ENCODE measurements at regions not wholly inside any gene's neighbourhood (a gene's known extent, or its start where the extent isn't known, plus 50 kb on each side); places are given as distances from the start of the nearest gene placed in this dataset.

DNA sequence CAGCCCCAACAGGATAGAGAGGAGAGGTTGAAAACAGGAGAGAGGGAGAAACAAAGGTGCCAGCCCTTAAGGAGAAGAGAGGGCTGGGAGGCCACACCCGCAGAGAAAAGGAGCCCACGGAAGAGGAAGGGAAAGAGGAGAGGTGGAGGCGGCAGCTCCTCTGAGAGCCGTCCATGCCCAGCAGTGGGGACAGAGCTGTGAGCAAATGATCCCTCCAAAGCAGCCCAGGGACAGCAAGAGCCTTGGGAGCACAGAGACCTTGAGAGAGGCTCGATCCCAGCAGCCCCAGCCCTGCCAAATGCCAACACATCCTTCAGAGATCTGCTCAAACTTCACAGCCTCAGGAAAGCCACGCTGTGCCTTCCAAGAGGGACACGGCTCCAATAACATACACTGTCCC, 66.7 kb upstream of the CORO2B start:
- no peak overlapping the region for H2AFZ ChIP-seq (ENCODE audit: low read depth)
- no peaks in the 10 kb centered on the region for H3K36me3 ChIP-seq (replicated peaks in 1 of 2; ENCODE audit: control insufficient read depth in 1 of 2, insufficient read depth in 2 of 2, low read length in 1 of 2)
- H3K79me2 ChIP-seq (ENCODE audit: insufficient read depth) = no peaks in the 10 kb centered on the region
- H3K4me3 ChIP-seq (ENCODE audit: low read depth in 2 of 2, low read length in 1 of 2) = no peak overlapping the region
- H3K9ac ChIP-seq = no peak overlapping the region
- H3K4me1 ChIP-seq (ENCODE audit: control insufficient read depth in 1 of 2, insufficient read depth in 2 of 2, low read depth in 1 of 2, low read length in 1 of 2) = no peaks in the 10 kb centered on the region
- H3K4me2 ChIP-seq = no peak overlapping the region
- WGBS (ENCODE audit: low lambda C conversion rate) = 76% methylated on average over 5 of the region's 7 CpGs
- no peaks in the 10 kb centered on the region for H4K20me1 ChIP-seq (ENCODE audit: insufficient read depth)
- no peaks in the 10 kb centered on the region for H3F3A ChIP-seq (replicated peaks; ENCODE audit: insufficient read depth)
- no peak overlapping the region for H3K27ac ChIP-seq (ENCODE audit: low read depth in 2 of 2, low read length in 1 of 2)
- H3K9me2 ChIP-seq = no peaks in the 10 kb centered on the region
- ChIA-PET CTCF (interaction anchor here (0.5 to 1.5 kb wide), 2 partner anchors 16 to 38 kb away, joined by 3 to 5 read pairs; no protein-coding TSS in a partner anchor), POLR2A (no interaction called here)
- no peaks in the 10 kb centered on the region for H3K27me3 ChIP-seq (ENCODE audit: insufficient read depth)
- no peak for DNase-seq
- TF ChIP-seq, protein P1, sequence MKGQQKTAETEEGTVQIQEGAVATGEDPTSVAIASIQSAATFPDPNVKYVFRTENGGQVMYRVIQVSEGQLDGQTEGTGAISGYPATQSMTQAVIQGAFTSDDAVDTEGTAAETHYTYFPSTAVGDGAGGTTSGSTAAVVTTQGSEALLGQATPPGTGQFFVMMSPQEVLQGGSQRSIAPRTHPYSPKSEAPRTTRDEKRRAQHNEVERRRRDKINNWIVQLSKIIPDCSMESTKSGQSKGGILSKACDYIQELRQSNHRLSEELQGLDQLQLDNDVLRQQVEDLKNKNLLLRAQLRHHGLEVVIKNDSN (IDR thresholded peaks at IDR 0.05; ENCODE audit: borderline replicate concordance, low read depth) = no peak
- TF ChIP-seq NFIC (IDR thresholded peaks at IDR 0.05; ENCODE audit: borderline replicate concordance) (no peak), RAD21 (IDR thresholded peaks at IDR 0.05; ENCODE audit: low read length) (no peak)
- H3K9me3 ChIP-seq = 0 out of 2 replicates have a peak, but pooled peaks cover 4% of the 10 kb centered on the region

DNA sequence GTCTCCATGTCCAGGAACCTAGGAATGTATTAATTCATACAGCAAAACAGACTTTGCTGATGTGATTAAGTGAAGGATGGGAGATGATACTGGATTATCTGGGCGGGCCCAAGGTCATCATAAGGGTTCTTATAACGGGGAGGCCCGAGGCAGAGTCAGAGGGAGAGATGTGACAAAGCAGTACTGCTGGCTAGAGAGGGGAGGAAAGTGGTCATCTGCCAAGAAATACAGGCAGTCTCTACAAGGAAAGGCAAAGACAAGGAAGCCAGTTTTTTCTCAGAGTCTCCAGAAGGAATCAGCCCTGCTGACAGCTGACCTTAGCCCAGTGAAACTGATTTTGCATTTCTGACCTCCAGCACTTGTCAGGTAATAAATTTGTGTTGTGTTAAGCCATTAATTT, 66.2 kb upstream of the CORO2B start:
- TF ChIP-seq MEF2A (IDR thresholded peaks at IDR 0.05; ENCODE audit: borderline replicate concordance, low read depth) = no peak
- no peak for TF ChIP-seq RCOR1 (IDR thresholded peaks at IDR 0.05; ENCODE audit: low read length)
- WGBS (ENCODE audit: low lambda C conversion rate) = 23% methylated on average over 3 of the region's 3 CpGs
- H3K79me2 ChIP-seq (ENCODE audit: insufficient read depth) = no peaks in the 10 kb centered on the region
- no peaks in the 10 kb centered on the region for H3F3A ChIP-seq (replicated peaks; ENCODE audit: insufficient read depth)
- no peak overlapping the region for H3K27ac ChIP-seq (ENCODE audit: low read depth in 2 of 2, low read length in 1 of 2)
- no peaks in the 10 kb centered on the region for H4K20me1 ChIP-seq (ENCODE audit: insufficient read depth)
- no peak overlapping the region for H2AFZ ChIP-seq (ENCODE audit: low read depth)
- no peak overlapping the region for H3K4me3 ChIP-seq (ENCODE audit: low read depth in 2 of 2, low read length in 1 of 2)
- ChIA-PET CTCF (interaction anchor here (1.5 kb wide), 1 partner anchor 38 kb away, joined by 5 read pairs; no protein-coding TSS in a partner anchor), POLR2A (no interaction called here)
- H3K9me3 ChIP-seq = 0 out of 2 replicates have a peak, but pooled peaks cover 4% of the 10 kb centered on the region
- no peaks in the 10 kb centered on the region for H3K27me3 ChIP-seq (ENCODE audit: insufficient read depth)
- H3K4me1 ChIP-seq (ENCODE audit: control insufficient read depth in 1 of 2, insufficient read depth in 2 of 2, low read depth in 1 of 2, low read length in 1 of 2) = no peaks in the 10 kb centered on the region
- no peak for DNase-seq
- H3K9ac ChIP-seq = no peak overlapping the region
- H3K9me2 ChIP-seq = no peaks in the 10 kb centered on the region
- H3K36me3 ChIP-seq (replicated peaks in 1 of 2; ENCODE audit: control insufficient read depth in 1 of 2, insufficient read depth in 2 of 2, low read length in 1 of 2) = no peaks in the 10 kb centered on the region
- no peak overlapping the region for H3K4me2 ChIP-seq

DNA sequence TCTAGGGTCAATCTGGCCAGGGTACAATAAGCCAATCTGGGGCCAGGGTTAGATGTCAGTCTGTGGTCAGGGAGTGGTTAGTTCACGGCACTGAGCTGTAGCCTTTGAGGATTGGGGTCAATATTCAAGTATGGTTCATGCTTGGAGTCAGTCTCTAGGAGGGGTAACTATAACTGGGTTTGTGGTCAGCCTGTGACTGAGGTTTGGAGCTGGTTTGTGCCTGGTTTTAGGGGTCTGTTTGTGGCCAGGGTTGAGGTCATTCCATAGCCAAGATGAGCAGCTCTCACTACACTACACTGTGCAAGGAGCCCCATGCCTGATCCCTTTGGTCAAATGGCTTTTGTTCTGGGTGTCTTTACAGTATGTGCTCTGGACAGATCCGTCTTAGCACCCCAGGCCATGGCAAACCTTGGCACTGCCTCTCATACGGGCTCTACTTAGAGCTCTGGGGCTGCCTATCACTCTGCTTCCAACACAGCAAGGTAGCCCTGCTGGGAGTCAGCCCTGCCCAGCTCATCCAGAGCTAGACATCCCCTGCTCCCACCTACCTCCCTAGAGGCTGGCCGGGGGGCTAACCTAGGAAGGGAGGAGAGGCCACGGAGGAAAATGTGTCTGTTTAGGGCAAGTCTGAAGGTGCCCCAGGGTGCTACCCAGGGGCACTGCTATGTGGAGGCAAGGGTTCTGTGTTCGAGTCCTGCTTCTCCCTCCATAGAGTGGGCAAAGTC, 63.3 kb upstream of the CORO2B start:
- Histone ChIP-seq H3K9me3 (0 out of 2 replicates have a peak, but pooled peaks cover 4% of the 10 kb centered on the region), H3K4me1 (ENCODE audit: control insufficient read depth in 1 of 2, insufficient read depth in 2 of 2, low read depth in 1 of 2, low read length in 1 of 2) (peaks cover 0 to 4% of the 10 kb centered on the region in 2 experiments; a peak in 1 of 4 replicates), H3K9ac (no peak overlapping the region), H3K79me2 (ENCODE audit: insufficient read depth) (no peaks in the 10 kb centered on the region), H3K27me3 (ENCODE audit: insufficient read depth) (no peaks in the 10 kb centered on the region), H2AFZ (ENCODE audit: low read depth) (no peak overlapping the region), H3K4me2 (no peak overlapping the region), H4K20me1 (ENCODE audit: insufficient read depth) (no peaks in the 10 kb centered on the region), H3K27ac (ENCODE audit: low read depth in 2 of 2, low read length in 1 of 2) (no peak overlapping the region), H3K36me3 (replicated peaks in 1 of 2; ENCODE audit: control insufficient read depth in 1 of 2, insufficient read depth in 2 of 2, low read length in 1 of 2) (no peaks in the 10 kb centered on the region), H3K9me2 (no peaks in the 10 kb centered on the region), H3F3A (replicated peaks; ENCODE audit: insufficient read depth) (no peaks in the 10 kb centered on the region), H3K4me3 (ENCODE audit: low read depth in 2 of 2, low read length in 1 of 2) (no peak overlapping the region)
- ChIA-PET CTCF (interaction anchor here (1.2 kb wide), 1 partner anchor 39 kb away, joined by 4 read pairs; no protein-coding TSS in a partner anchor), POLR2A (interaction anchor here (0.6 kb wide), 1 partner anchor 1883 kb away, joined by 3 read pairs; no protein-coding TSS in a partner anchor)
- no peak for DNase-seq
- WGBS (ENCODE audit: low lambda C conversion rate) = 72% methylated on average over 5 of the region's 6 CpGs
- no peak for TF ChIP-seq RAD21 (IDR thresholded peaks at IDR 0.05; ENCODE audit: low read length)
- TF ChIP-seq, protein P2, sequence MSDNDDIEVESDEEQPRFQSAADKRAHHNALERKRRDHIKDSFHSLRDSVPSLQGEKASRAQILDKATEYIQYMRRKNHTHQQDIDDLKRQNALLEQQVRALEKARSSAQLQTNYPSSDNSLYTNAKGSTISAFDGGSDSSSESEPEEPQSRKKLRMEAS (IDR thresholded peaks at IDR 0.05; ENCODE audit: low read depth) = no peak

Data from SK-N-SH (cell line).